PC-9 (cell line): ENCODE measurements at regions not wholly inside any gene's neighbourhood (a gene's known extent, or its start where the extent isn't known, plus 50 kb on each side); places are given as distances from the start of the nearest gene placed in this dataset.

ENCODE experiments used
- EZH2 ChIP-seq: fragments of 200-600 bp; sonication (generic); IDR thresholded peaks from 2 replicates; pipeline ENCODE4 v1.8.0; 2017; ENCODE audit warnings: antibody characterized with exemption, low read depth
- TF ChIP-seq, protein P1 (sequence below): fragments of 200-600 bp; sonication (generic); conservative IDR thresholded peaks from 2 replicates; pipeline ENCODE4 v1.6.1; 2017; ENCODE audit warnings: mixed run types, antibody characterized with exemption, mild to moderate bottlenecking, moderate library complexity

DNA sequence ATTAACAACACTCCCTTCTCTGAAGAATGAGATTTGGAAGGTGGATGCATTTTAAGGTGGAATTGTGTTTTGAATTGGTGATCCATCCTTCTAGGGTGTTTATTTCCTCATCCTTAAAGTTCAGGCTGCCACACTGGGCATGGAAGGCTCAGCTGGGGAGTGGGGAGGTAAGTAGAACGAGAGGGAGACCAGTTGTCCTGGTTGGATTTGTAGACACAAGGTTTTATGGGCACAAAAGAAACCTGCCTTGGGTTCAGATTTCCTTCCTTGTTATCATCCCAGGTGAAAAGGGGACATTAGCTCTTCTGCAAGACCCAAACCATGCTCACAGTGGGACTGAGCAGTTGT is 101.0 kb upstream of the SIX3 start:
- TF ChIP-seq, protein P1, sequence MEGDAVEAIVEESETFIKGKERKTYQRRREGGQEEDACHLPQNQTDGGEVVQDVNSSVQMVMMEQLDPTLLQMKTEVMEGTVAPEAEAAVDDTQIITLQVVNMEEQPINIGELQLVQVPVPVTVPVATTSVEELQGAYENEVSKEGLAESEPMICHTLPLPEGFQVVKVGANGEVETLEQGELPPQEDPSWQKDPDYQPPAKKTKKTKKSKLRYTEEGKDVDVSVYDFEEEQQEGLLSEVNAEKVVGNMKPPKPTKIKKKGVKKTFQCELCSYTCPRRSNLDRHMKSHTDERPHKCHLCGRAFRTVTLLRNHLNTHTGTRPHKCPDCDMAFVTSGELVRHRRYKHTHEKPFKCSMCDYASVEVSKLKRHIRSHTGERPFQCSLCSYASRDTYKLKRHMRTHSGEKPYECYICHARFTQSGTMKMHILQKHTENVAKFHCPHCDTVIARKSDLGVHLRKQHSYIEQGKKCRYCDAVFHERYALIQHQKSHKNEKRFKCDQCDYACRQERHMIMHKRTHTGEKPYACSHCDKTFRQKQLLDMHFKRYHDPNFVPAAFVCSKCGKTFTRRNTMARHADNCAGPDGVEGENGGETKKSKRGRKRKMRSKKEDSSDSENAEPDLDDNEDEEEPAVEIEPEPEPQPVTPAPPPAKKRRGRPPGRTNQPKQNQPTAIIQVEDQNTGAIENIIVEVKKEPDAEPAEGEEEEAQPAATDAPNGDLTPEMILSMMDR: no peak
- no peak for TF ChIP-seq EZH2
